ENCODE measurements at regions not wholly inside any gene's neighbourhood (a gene's known extent, or its start where the extent isn't known, plus 50 kb on each side); places are given as distances from the start of the nearest gene placed in this dataset.

DNA sequence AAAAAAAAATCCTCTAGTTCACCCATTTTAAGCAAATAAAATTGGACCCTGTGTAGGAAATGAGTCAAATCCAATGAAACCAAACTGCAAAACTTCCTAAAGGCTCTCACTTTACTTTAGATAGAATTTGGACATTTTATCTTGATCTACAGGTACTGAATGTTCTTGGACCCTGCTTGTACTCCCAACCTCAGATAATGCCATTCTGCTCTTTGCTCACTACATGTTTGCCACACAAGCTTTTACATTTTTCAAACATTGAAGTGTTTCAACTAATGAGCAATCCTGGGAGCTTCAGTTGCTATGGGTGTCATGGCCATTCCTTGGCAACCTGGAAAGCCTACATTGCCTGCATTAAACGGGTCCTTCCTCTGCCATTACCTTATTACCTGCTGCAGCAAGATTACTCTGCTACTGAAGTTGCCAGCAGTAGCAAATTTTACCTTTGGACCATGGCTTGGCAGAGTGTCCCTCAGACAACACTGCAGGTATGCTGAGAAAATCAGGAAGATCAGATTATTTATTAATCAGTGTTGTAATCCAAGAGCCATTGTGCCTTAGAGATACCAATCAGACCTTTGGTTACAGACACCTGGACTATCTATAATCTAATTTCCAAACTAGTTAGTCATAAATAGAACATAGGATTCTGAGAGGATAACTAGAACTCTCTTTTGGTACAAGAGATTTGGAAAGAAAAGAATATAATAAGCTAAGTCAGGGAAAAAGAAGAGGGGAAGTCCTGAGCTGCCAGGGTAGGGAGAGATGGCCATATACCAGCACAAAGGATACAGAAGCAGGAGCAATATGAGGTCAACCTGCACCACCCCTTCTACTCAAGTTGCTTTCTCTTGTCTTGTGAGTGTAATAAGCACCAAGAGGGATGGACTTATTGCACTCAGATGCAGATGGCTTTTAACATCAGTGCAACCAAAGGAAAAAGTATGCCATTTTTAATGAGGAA is 293.3 kb upstream of the TFPI start:
- peaks cover 6% of the 10 kb centered on the region for H3K4me1 ChIP-seq (ENCODE audit: control insufficient read depth, insufficient read depth, low read length)
- no peaks in the 10 kb centered on the region for H3K27me3 ChIP-seq (ENCODE audit: control insufficient read depth, insufficient read depth, low read length)
- no peaks in the 10 kb centered on the region for H3K9me3 ChIP-seq (replicated peaks; ENCODE audit: low read length)
- no peak overlapping the region for H3K4me3 ChIP-seq (ENCODE audit: low read length)
- no peaks in the 10 kb centered on the region for H3K36me3 ChIP-seq (ENCODE audit: insufficient read depth, low read length)
- no peak overlapping the region for H3K9ac ChIP-seq (ENCODE audit: low read depth, low read length)
- no peak overlapping the region for H3K4me2 ChIP-seq (ENCODE audit: low read length)

- H3K4me1 ChIP-seq (ENCODE audit: control insufficient read depth, insufficient read depth, low read length): peaks cover 6% of the 10 kb centered on the region
- no peaks in the 10 kb centered on the region for H3K36me3 ChIP-seq (ENCODE audit: insufficient read depth, low read length)
- H3K4me2 ChIP-seq (ENCODE audit: low read length): peak overlapping the region; percentile 32
- no peaks in the 10 kb centered on the region for H3K9me3 ChIP-seq (replicated peaks; ENCODE audit: low read length)
- no peak overlapping the region for H3K4me3 ChIP-seq (ENCODE audit: low read length)
- no peaks in the 10 kb centered on the region for H3K27me3 ChIP-seq (ENCODE audit: control insufficient read depth, insufficient read depth, low read length)
- H3K9ac ChIP-seq (ENCODE audit: low read depth, low read length): no peak overlapping the region
These were observed 297.8 kb upstream of the TFPI start for GRCh38 chr2:187851955-187852561.

DNA sequence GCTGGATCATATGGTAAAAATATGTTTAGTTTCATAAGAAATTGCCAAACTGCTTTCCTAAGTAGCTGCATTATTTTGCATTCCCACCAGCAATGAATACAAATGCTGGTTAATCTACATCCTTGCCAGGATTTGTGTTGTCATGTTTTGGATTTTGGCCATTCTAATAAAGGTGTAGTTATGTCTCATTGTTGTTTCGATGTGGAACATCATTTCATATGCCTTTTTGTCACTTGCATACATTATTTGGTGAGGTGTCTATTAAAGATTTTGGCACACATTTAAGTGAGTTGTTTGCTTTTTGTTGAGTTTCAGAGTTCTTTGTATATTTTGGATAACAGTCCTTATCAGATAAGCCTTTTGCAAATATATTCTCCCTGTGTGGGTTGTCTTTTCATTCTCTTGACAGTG is 299.2 kb upstream of the TFPI start:
- H3K36me3 ChIP-seq (ENCODE audit: insufficient read depth, low read length): no peaks in the 10 kb centered on the region
- no peak overlapping the region for H3K4me2 ChIP-seq (ENCODE audit: low read length)
- H3K9ac ChIP-seq (ENCODE audit: low read depth, low read length): no peak overlapping the region
- no peaks in the 10 kb centered on the region for H3K9me3 ChIP-seq (replicated peaks; ENCODE audit: low read length)
- peaks cover 6% of the 10 kb centered on the region for H3K4me1 ChIP-seq (ENCODE audit: control insufficient read depth, insufficient read depth, low read length)
- no peaks in the 10 kb centered on the region for H3K27me3 ChIP-seq (ENCODE audit: control insufficient read depth, insufficient read depth, low read length)
- no peak overlapping the region for H3K4me3 ChIP-seq (ENCODE audit: low read length)

- Histone ChIP-seq H3K9me3 (replicated peaks; ENCODE audit: low read length) (no peaks in the 10 kb centered on the region), H3K27me3 (ENCODE audit: control insufficient read depth, insufficient read depth, low read length) (no peaks in the 10 kb centered on the region), H3K9ac (ENCODE audit: low read depth, low read length) (no peak overlapping the region), H3K36me3 (ENCODE audit: insufficient read depth, low read length) (no peaks in the 10 kb centered on the region), H3K4me1 (ENCODE audit: control insufficient read depth, insufficient read depth, low read length) (peaks cover 6% of the 10 kb centered on the region), H3K4me3 (ENCODE audit: low read length) (no peak overlapping the region), H3K4me2 (ENCODE audit: low read length) (no peak overlapping the region)
These were observed 300.6 kb upstream of the TFPI start for GRCh38 chr2:187854801-187855200.

DNA sequence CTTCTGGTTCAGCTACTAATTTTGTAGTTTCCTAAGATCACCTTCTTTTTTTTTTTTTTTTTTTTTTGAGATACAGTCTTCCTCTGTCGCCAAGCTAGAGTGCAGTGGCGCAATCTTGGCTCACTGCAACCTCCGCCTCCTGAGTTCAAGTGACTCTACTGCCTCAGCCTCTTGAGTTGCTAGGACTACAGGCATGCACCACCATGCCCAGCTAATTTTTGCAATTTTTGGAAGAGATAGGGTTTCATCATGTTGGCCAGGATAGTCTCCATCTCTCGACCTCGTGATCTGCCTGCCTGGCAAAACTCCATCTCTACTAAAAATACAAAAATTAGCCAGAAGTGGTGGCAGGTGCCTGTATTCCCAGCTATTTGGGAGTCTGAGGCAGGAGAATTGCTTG is 301.5 kb upstream of the TFPI start:
- Histone ChIP-seq H3K36me3 (ENCODE audit: insufficient read depth, low read length) (no peaks in the 10 kb centered on the region), H3K9me3 (replicated peaks; ENCODE audit: low read length) (no peaks in the 10 kb centered on the region), H3K9ac (ENCODE audit: low read depth, low read length) (no peak overlapping the region), H3K27me3 (ENCODE audit: control insufficient read depth, insufficient read depth, low read length) (no peaks in the 10 kb centered on the region), H3K4me3 (ENCODE audit: low read length) (no peak overlapping the region), H3K4me2 (ENCODE audit: low read length) (no peak overlapping the region), H3K4me1 (ENCODE audit: control insufficient read depth, insufficient read depth, low read length) (peaks cover 6% of the 10 kb centered on the region)

- Histone ChIP-seq H3K4me1 (ENCODE audit: control insufficient read depth, insufficient read depth, low read length) (no peaks in the 10 kb centered on the region), H3K36me3 (ENCODE audit: insufficient read depth, low read length) (no peaks in the 10 kb centered on the region), H3K9ac (ENCODE audit: low read depth, low read length) (no peak overlapping the region), H3K27me3 (ENCODE audit: control insufficient read depth, insufficient read depth, low read length) (no peaks in the 10 kb centered on the region), H3K4me3 (ENCODE audit: low read length) (no peak overlapping the region), H3K4me2 (ENCODE audit: low read length) (no peak overlapping the region), H3K9me3 (replicated peaks; ENCODE audit: low read length) (no peaks in the 10 kb centered on the region)
These were observed 303.6 kb upstream of the TFPI start for GRCh38 chr2:187857826-187858225.

DNA sequence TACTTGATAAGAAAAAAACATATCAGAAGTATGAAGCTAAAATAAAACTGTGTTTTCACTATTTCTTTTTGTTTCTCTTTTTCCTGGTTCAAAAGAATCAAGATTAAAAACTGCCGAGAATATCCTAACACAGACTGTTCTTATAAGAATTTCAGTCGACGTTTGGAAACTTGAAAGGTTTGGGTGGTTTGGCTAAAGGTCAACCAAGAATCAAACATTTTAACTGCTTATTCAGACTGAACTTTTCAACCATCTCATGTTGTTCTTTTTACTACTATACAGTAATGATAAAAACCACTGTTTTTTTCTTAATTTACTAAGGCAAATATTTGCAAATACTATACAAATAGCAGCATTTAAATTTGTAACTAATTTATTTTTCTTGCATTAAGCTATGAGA is 308.5 kb upstream of the TFPI start:
- Histone ChIP-seq H3K9me3 (replicated peaks; ENCODE audit: low read length) (no peaks in the 10 kb centered on the region), H3K36me3 (ENCODE audit: insufficient read depth, low read length) (no peaks in the 10 kb centered on the region), H3K4me3 (ENCODE audit: low read length) (no peak overlapping the region), H3K4me2 (ENCODE audit: low read length) (no peak overlapping the region), H3K27me3 (ENCODE audit: control insufficient read depth, insufficient read depth, low read length) (peaks cover 3% of the 10 kb centered on the region), H3K9ac (ENCODE audit: low read depth, low read length) (no peak overlapping the region), H3K4me1 (ENCODE audit: control insufficient read depth, insufficient read depth, low read length) (no peaks in the 10 kb centered on the region)

DNA sequence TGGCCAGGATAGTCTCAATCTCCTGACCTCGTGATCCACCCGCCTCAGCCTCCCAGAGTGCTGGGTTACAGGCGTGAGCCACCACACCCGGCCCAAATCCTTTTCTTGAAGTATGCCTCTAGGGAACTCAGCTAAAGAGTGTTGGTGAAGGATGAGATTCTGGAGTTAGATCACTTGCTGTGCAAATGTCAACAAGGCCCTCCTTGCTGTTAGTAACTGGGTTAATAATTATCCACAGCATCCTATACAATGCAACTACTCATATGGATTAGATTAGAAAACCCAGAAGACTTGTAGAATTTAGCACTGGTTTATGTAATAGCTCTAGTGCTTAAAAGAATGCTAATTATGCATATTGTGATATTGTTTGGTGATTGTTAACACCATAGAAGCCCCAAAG is 310.8 kb upstream of the TFPI start:
- Histone ChIP-seq H3K9ac (ENCODE audit: low read depth, low read length) (no peak overlapping the region), H3K4me3 (ENCODE audit: low read length) (no peak overlapping the region), H3K9me3 (replicated peaks; ENCODE audit: low read length) (no peaks in the 10 kb centered on the region), H3K27me3 (ENCODE audit: control insufficient read depth, insufficient read depth, low read length) (peaks cover 7% of the 10 kb centered on the region), H3K36me3 (ENCODE audit: insufficient read depth, low read length) (no peaks in the 10 kb centered on the region), H3K4me2 (ENCODE audit: low read length) (no peak overlapping the region), H3K4me1 (ENCODE audit: control insufficient read depth, insufficient read depth, low read length) (no peaks in the 10 kb centered on the region)

DNA sequence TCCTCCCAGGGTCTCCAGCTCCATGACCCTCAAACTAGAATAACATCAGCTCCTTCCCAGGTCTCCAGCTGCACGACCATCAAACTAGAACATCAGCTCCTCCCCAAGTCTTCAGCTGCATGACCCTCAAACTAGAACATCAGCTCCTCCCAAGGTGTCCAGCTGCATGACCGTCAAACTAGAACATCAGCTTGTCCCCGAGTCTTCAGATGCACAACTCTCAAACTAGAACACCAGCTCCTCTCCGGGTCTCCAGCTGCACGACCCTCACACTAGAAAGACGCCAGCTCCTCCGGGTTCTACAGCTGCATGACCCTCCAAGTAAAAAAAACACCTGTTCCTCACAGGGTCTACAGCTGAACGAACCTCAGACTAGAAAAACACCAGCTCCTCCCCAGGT is 312.9 kb upstream of the TFPI start:
- Histone ChIP-seq H3K36me3 (ENCODE audit: insufficient read depth, low read length) (no peaks in the 10 kb centered on the region), H3K4me2 (ENCODE audit: low read length) (no peak overlapping the region), H3K9ac (ENCODE audit: low read depth, low read length) (no peak overlapping the region), H3K4me1 (ENCODE audit: control insufficient read depth, insufficient read depth, low read length) (no peaks in the 10 kb centered on the region), H3K4me3 (ENCODE audit: low read length) (no peak overlapping the region), H3K9me3 (replicated peaks; ENCODE audit: low read length) (no peaks in the 10 kb centered on the region), H3K27me3 (ENCODE audit: control insufficient read depth, insufficient read depth, low read length) (peaks cover 7% of the 10 kb centered on the region)

DNA sequence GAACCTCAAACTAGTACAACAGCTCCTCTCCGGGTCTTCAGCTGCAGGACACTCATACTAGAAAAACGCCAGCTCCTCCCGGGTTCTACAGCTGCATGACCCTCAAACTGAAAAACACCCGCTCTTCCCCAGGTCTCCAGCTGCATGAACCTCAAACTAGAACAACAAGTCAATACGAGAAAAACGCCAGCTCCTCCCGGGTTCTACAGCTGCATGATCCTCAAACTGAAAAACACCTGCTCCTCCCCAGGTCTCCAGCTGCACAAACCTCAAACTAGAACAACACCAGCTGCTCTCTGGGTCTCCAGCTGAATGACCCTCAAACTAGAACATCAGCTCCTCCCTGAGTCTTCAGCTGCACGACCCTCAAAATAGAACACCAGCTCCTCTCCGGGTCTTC is 315.0 kb upstream of the TFPI start:
- Histone ChIP-seq H3K9ac (ENCODE audit: low read depth, low read length) (no peak overlapping the region), H3K36me3 (ENCODE audit: insufficient read depth, low read length) (no peaks in the 10 kb centered on the region), H3K27me3 (ENCODE audit: control insufficient read depth, insufficient read depth, low read length) (peaks cover 7% of the 10 kb centered on the region), H3K4me3 (ENCODE audit: low read length) (no peak overlapping the region), H3K9me3 (replicated peaks; ENCODE audit: low read length) (no peaks in the 10 kb centered on the region), H3K4me1 (ENCODE audit: control insufficient read depth, insufficient read depth, low read length) (no peaks in the 10 kb centered on the region), H3K4me2 (ENCODE audit: low read length) (no peak overlapping the region)

GRCh38 chr2:187871506-187871905 is 317.3 kb upstream of the TFPI start:
- Histone ChIP-seq H3K4me3 (ENCODE audit: low read length) (no peak overlapping the region), H3K36me3 (ENCODE audit: insufficient read depth, low read length) (no peaks in the 10 kb centered on the region), H3K9me3 (replicated peaks; ENCODE audit: low read length) (no peaks in the 10 kb centered on the region), H3K4me2 (ENCODE audit: low read length) (no peak overlapping the region), H3K4me1 (ENCODE audit: control insufficient read depth, insufficient read depth, low read length) (no peaks in the 10 kb centered on the region), H3K27me3 (ENCODE audit: control insufficient read depth, insufficient read depth, low read length) (peaks cover 7% of the 10 kb centered on the region), H3K9ac (ENCODE audit: low read depth, low read length) (no peak overlapping the region)

DNA sequence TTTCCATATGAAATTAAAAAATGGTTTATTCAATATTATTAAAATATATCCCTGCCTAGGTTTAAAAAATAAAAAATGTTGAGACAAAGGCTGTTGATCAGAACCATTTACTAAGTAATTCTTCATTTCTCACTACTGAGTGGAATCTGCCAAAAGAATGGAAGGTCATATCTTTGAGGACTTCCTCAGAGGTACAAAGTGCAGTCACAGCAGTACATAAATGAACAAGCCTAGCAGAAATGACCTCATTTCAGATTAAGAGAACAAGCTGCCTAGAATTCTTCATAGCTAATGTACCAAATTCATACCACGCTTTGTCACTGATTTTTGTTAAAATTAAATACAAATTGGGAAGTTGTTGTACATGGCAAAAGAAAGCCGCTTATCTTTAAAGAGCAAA is 318.9 kb upstream of the TFPI start:
- no peaks in the 10 kb centered on the region for H3K4me1 ChIP-seq (ENCODE audit: control insufficient read depth, insufficient read depth, low read length)
- H3K36me3 ChIP-seq (ENCODE audit: insufficient read depth, low read length): no peaks in the 10 kb centered on the region
- no peaks in the 10 kb centered on the region for H3K9me3 ChIP-seq (replicated peaks; ENCODE audit: low read length)
- H3K9ac ChIP-seq (ENCODE audit: low read depth, low read length): no peak overlapping the region
- no peaks in the 10 kb centered on the region for H3K27me3 ChIP-seq (ENCODE audit: control insufficient read depth, insufficient read depth, low read length)
- no peak overlapping the region for H3K4me2 ChIP-seq (ENCODE audit: low read length)
- no peak overlapping the region for H3K4me3 ChIP-seq (ENCODE audit: low read length)
